CD8-positive, alpha-beta memory T cell (primary cell): ENCODE measurements at regions not wholly inside any gene's neighbourhood (a gene's known extent, or its start where the extent isn't known, plus 50 kb on each side); places are given as distances from the start of the nearest gene placed in this dataset.

Source experiments
- CTCF ChIA-PET: fragments of 350-600 bp; sonication (Branson Sonifier 250); formaldehyde crosslinking; loops from one replicate; lab custom pipeline; 2021; ENCODE audit warnings: antibody characterized with exemption; lab: Charles Lee
- POLR2A ChIA-PET: fragments of 350-600 bp; sonication (Branson Sonifier 250); formaldehyde crosslinking; loops from one replicate; lab custom pipeline; 2021; ENCODE audit warnings: antibody characterized with exemption; lab: Charles Lee
- DNase-seq, 5 donors: peaks; one replicate each; pipeline versions ENCODE4 v3.0.0 to v3.0.0-alpha.2; 2020 to 2022; ENCODE audit warnings: mixed read lengths in 1 of 5
- H3K27ac ChIP-seq: one replicate; pipeline ENCODE4 v1.7.0; 2013; ENCODE audit warnings: low read depth, mild to moderate bottlenecking, low read length, moderate library complexity
- H3K27me3 ChIP-seq: 2 replicates; pipeline ENCODE4 v1.7.0; 2013; ENCODE audit warnings: low read length, mild to moderate bottlenecking; ENCODE audit not compliant: insufficient read depth, poor library complexity, severe bottlenecking
- H3K36me3 ChIP-seq: 2 replicates; pipeline ENCODE4 v1.7.0; 2013; ENCODE audit warnings: mild to moderate bottlenecking, low read length, moderate library complexity; ENCODE audit not compliant: insufficient read depth
- H3K4me1 ChIP-seq: 2 replicates; pipeline ENCODE4 v1.7.0; 2013; ENCODE audit warnings: mild to moderate bottlenecking, low read length, moderate library complexity; ENCODE audit not compliant: insufficient read depth
- H3K4me3 ChIP-seq: 2 replicates; pipeline ENCODE4 v1.7.0; 2013; ENCODE audit warnings: mild to moderate bottlenecking, low read length
- H3K9me3 ChIP-seq: 2 replicates; pipeline ENCODE4 v1.7.0; 2013; ENCODE audit warnings: mild to moderate bottlenecking, low read length
- H3K27ac Mint-ChIP-seq, 8 donors: one replicate each; pipeline ENCODE4 v1.8.0; 2020 to 2021; ENCODE audit warnings: mixed read lengths in 8 of 8, mild to moderate bottlenecking in 6 of 8, inconsistent platforms in 3 of 8, moderate library complexity in 3 of 8
- H3K27me3 Mint-ChIP-seq, 2 donors: one replicate each; pipeline ENCODE4 v1.8.0; 2020 to 2021; ENCODE audit warnings: mixed read lengths in 2 of 2, mild to moderate bottlenecking in 1 of 2, moderate library complexity in 1 of 2
- H3K36me3 Mint-ChIP-seq, 3 donors: one replicate each; pipeline ENCODE4 v1.8.0; 2020 to 2021; ENCODE audit warnings: mixed read lengths in 3 of 3, inconsistent platforms in 1 of 3, mild to moderate bottlenecking in 1 of 3
- H3K4me1 Mint-ChIP-seq, 3 donors: one replicate each; pipeline ENCODE4 v1.8.0; 2020 to 2021; ENCODE audit warnings: mixed read lengths in 3 of 3, inconsistent platforms in 1 of 3, mild to moderate bottlenecking in 1 of 3
- H3K4me3 Mint-ChIP-seq, 7 donors: one replicate each; pipeline ENCODE4 v1.8.0; 2020 to 2021; ENCODE audit warnings: mixed read lengths in 7 of 7, mild to moderate bottlenecking in 6 of 7, moderate library complexity in 4 of 7, inconsistent platforms in 2 of 7
- H3K9me3 Mint-ChIP-seq, 5 donors: one replicate each; pipeline ENCODE4 v1.8.0; 2020 to 2022; ENCODE audit warnings: mixed read lengths in 5 of 5, mild to moderate bottlenecking in 3 of 5, moderate library complexity in 2 of 5, inconsistent platforms in 1 of 5

GRCh38 chr20:54356801-54357200 lies 118.6 kb upstream of the DOK5 start:
- Mint-ChIP-seq H3K9me3 (peaks cover 0 to 4% (median 0%) of the 10 kb centered on the region in 5 donors), H3K4me1 (no peaks in the 10 kb centered on the region), H3K27ac (no peak overlapping the region), H3K27me3 (peaks cover 2 to 12% of the 10 kb centered on the region in 2 donors), H3K4me3 (no peak overlapping the region), H3K36me3 (no peaks in the 10 kb centered on the region)
- ChIA-PET CTCF (no interaction called here), POLR2A (no interaction called here)
- no peak overlapping the region for H3K4me3 ChIP-seq
- H3K4me1 ChIP-seq = no peaks in the 10 kb centered on the region
- no peaks in the 10 kb centered on the region for H3K36me3 ChIP-seq
- H3K27ac ChIP-seq = no peak overlapping the region
- H3K9me3 ChIP-seq = no peaks in the 10 kb centered on the region
- no peaks in the 10 kb centered on the region for H3K27me3 ChIP-seq
- DNase-seq = no peak

GRCh38 chr20:54361475-54361874 lies 113.9 kb upstream of the DOK5 start:
- Mint-ChIP-seq H3K36me3 (no peaks in the 10 kb centered on the region), H3K9me3 (no peaks in the 10 kb centered on the region), H3K27me3 (peaks cover 0 to 6% of the 10 kb centered on the region in 2 donors), H3K27ac (no peak overlapping the region), H3K4me1 (no peaks in the 10 kb centered on the region), H3K4me3 (no peak overlapping the region)
- Histone ChIP-seq H3K27me3 (no peaks in the 10 kb centered on the region), H3K4me1 (no peaks in the 10 kb centered on the region), H3K4me3 (no peak overlapping the region), H3K36me3 (no peaks in the 10 kb centered on the region), H3K9me3 (no peaks in the 10 kb centered on the region), H3K27ac (no peak overlapping the region)
- no peak for DNase-seq
- ChIA-PET CTCF (no interaction called here), POLR2A (no interaction called here)

GRCh38 chr20:54362283-54362682 lies 113.1 kb upstream of the DOK5 start:
- no peaks in the 10 kb centered on the region for H3K4me1 Mint-ChIP-seq
- no peak overlapping the region for H3K4me3 Mint-ChIP-seq
- no peaks in the 10 kb centered on the region for H3K36me3 Mint-ChIP-seq
- Histone ChIP-seq H3K27ac (no peak overlapping the region), H3K9me3 (no peaks in the 10 kb centered on the region), H3K4me1 (no peaks in the 10 kb centered on the region), H3K27me3 (no peaks in the 10 kb centered on the region), H3K4me3 (no peak overlapping the region), H3K36me3 (no peaks in the 10 kb centered on the region)
- no peak overlapping the region for H3K27ac Mint-ChIP-seq
- no peaks in the 10 kb centered on the region for H3K9me3 Mint-ChIP-seq
- CTCF ChIA-PET = no interaction called here
- POLR2A ChIA-PET = no interaction called here
- DNase-seq = no peak
- peaks cover 0 to 6% of the 10 kb centered on the region in 2 donors for H3K27me3 Mint-ChIP-seq

- peaks cover 0 to 6% of the 10 kb centered on the region in 2 donors for H3K27me3 Mint-ChIP-seq
Measured at GRCh38 chr20:54364365-54364764, 111.0 kb upstream of the DOK5 start.

GRCh38 chr20:54364919-54365318 lies 110.5 kb upstream of the DOK5 start:
- H3K4me3 ChIP-seq = no peak overlapping the region
- POLR2A ChIA-PET = no interaction called here
- no peaks in the 10 kb centered on the region for H3K27me3 ChIP-seq
- H3K27ac ChIP-seq = no peak overlapping the region
- Mint-ChIP-seq H3K4me1 (no peaks in the 10 kb centered on the region), H3K4me3 (no peak overlapping the region), H3K9me3 (peaks cover 0 to 7% (median 0%) of the 10 kb centered on the region in 5 donors), H3K36me3 (no peaks in the 10 kb centered on the region), H3K27me3 (peaks cover 0 to 6% of the 10 kb centered on the region in 2 donors), H3K27ac (no peak overlapping the region)
- H3K36me3 ChIP-seq = no peaks in the 10 kb centered on the region
- H3K9me3 ChIP-seq = no peaks in the 10 kb centered on the region
- CTCF ChIA-PET = no interaction called here
- H3K4me1 ChIP-seq = no peaks in the 10 kb centered on the region
- DNase-seq = no peak

More at GRCh38 chr20:54364365-54364764, 111.0 kb upstream of the DOK5 start:
- H3K9me3 Mint-ChIP-seq = peaks cover 0 to 3% (median 0%) of the 10 kb centered on the region in 5 donors
- no peak overlapping the region for H3K4me3 ChIP-seq
- no peak overlapping the region for H3K27ac Mint-ChIP-seq
- no peak for DNase-seq
- no peaks in the 10 kb centered on the region for H3K4me1 ChIP-seq
- no peaks in the 10 kb centered on the region for H3K4me1 Mint-ChIP-seq
- POLR2A ChIA-PET = no interaction called here
- no peaks in the 10 kb centered on the region for H3K36me3 Mint-ChIP-seq
- CTCF ChIA-PET = no interaction called here
- no peak overlapping the region for H3K27ac ChIP-seq
- H3K9me3 ChIP-seq = no peaks in the 10 kb centered on the region
- no peaks in the 10 kb centered on the region for H3K27me3 ChIP-seq
- H3K36me3 ChIP-seq = no peaks in the 10 kb centered on the region
- H3K4me3 Mint-ChIP-seq = no peak overlapping the region

- Mint-ChIP-seq H3K9me3 (peaks cover 0 to 7% (median 0%) of the 10 kb centered on the region in 5 donors), H3K4me3 (no peak overlapping the region), H3K36me3 (no peaks in the 10 kb centered on the region), H3K4me1 (no peaks in the 10 kb centered on the region), H3K27me3 (peaks cover 0 to 6% of the 10 kb centered on the region in 2 donors), H3K27ac (no peak overlapping the region)
- no peak overlapping the region for H3K27ac ChIP-seq
- H3K27me3 ChIP-seq = no peaks in the 10 kb centered on the region
- no peaks in the 10 kb centered on the region for H3K9me3 ChIP-seq
- DNase-seq = no peak
- no peaks in the 10 kb centered on the region for H3K36me3 ChIP-seq
- no peaks in the 10 kb centered on the region for H3K4me1 ChIP-seq
- H3K4me3 ChIP-seq = no peak overlapping the region
- CTCF ChIA-PET = no interaction called here
- POLR2A ChIA-PET = no interaction called here
Measured at GRCh38 chr20:54366669-54367344, 108.6 kb upstream of the DOK5 start.

GRCh38 chr20:54368570-54368969 lies 106.8 kb upstream of the DOK5 start:
- Histone ChIP-seq H3K36me3 (no peaks in the 10 kb centered on the region), H3K27ac (no peak overlapping the region), H3K27me3 (no peaks in the 10 kb centered on the region), H3K4me1 (no peaks in the 10 kb centered on the region), H3K9me3 (no peaks in the 10 kb centered on the region), H3K4me3 (no peak overlapping the region)
- Mint-ChIP-seq H3K4me1 (no peaks in the 10 kb centered on the region), H3K36me3 (no peaks in the 10 kb centered on the region), H3K27me3 (peaks cover 0 to 6% of the 10 kb centered on the region in 2 donors), H3K27ac (no peak overlapping the region), H3K9me3 (peaks cover 0 to 18% (median 0%) of the 10 kb centered on the region in 5 donors), H3K4me3 (no peak overlapping the region)
- no peak for DNase-seq
- ChIA-PET POLR2A (no interaction called here), CTCF (no interaction called here)

GRCh38 chr20:54372313-54372712 lies 103.1 kb upstream of the DOK5 start:
- Histone ChIP-seq H3K36me3 (no peaks in the 10 kb centered on the region), H3K27ac (no peak overlapping the region), H3K27me3 (no peaks in the 10 kb centered on the region), H3K9me3 (no peaks in the 10 kb centered on the region), H3K4me1 (no peaks in the 10 kb centered on the region), H3K4me3 (no peak overlapping the region)
- Mint-ChIP-seq H3K36me3 (no peaks in the 10 kb centered on the region), H3K9me3 (peaks cover 0 to 22% (median 1%) of the 10 kb centered on the region in 5 donors), H3K4me1 (no peaks in the 10 kb centered on the region), H3K4me3 (no peak overlapping the region), H3K27ac (no peak overlapping the region), H3K27me3 (no peaks in the 10 kb centered on the region)
- ChIA-PET CTCF (no interaction called here), POLR2A (no interaction called here)
- DNase-seq = no peak
